8988T (cell line): ENCODE measurements at regions not wholly inside any gene's neighbourhood (a gene's known extent, or its start where the extent isn't known, plus 50 kb on each side); places are given as distances from the start of the nearest gene placed in this dataset.

Source experiments
- DNase-seq: peaks from one replicate; pipeline ENCODE4 v3.0.0; 2011

GRCh38 chrX:124529786-124530185 is 183.4 kb downstream of the SH2D1A start:
- no peak for DNase-seq

GRCh38 chrX:124530803-124531202 is 184.4 kb downstream of the SH2D1A start:
- DNase-seq: no peak

- no peak for DNase-seq
Measured at GRCh38 chrX:124534536-124534935, 188.2 kb downstream of the SH2D1A start.

GRCh38 chrX:124540474-124540873 is 194.1 kb downstream of the SH2D1A start:
- no peak for DNase-seq

- no peak for DNase-seq
Measured at GRCh38 chrX:124548571-124548970, 202.2 kb downstream of the SH2D1A start.

- DNase-seq: peak; percentile 11
Measured at GRCh38 chrX:124555036-124555595, 208.8 kb downstream of the SH2D1A start.

GRCh38 chrX:124557976-124558375 is 211.6 kb downstream of the SH2D1A start:
- DNase-seq: no peak

GRCh38 chrX:124573468-124573867 is 227.1 kb downstream of the SH2D1A start:
- no peak for DNase-seq

GRCh38 chrX:124592744-124593143 is 246.4 kb downstream of the SH2D1A start:
- no peak for DNase-seq

GRCh38 chrX:124594017-124594651 is 247.8 kb downstream of the SH2D1A start:
- DNase-seq: no peak

GRCh38 chrX:124605511-124605910 is 259.1 kb downstream of the SH2D1A start:
- no peak for DNase-seq

- DNase-seq: no peak
Measured at GRCh38 chrX:124606724-124607123, 260.4 kb downstream of the SH2D1A start.

- no peak for DNase-seq
Measured at GRCh38 chrX:124619710-124620109, 273.3 kb downstream of the SH2D1A start.

- DNase-seq: no peak
Measured at GRCh38 chrX:124634363-124634762, 288.0 kb downstream of the SH2D1A start.

GRCh38 chrX:124641737-124642491 is 295.6 kb downstream of the SH2D1A start:
- DNase-seq: no peak

GRCh38 chrX:124646403-124646802 is 300.0 kb downstream of the SH2D1A start:
- no peak for DNase-seq

GRCh38 chrX:124651031-124651430 is 304.7 kb downstream of the SH2D1A start:
- no peak for DNase-seq

- no peak for DNase-seq
Measured at GRCh38 chrX:124665621-124666400, 319.4 kb downstream of the SH2D1A start.

- no peak for DNase-seq
Measured at GRCh38 chrX:124679199-124679598, 332.8 kb downstream of the SH2D1A start.

GRCh38 chrX:124680287-124680686 is 333.9 kb downstream of the SH2D1A start:
- no peak for DNase-seq

GRCh38 chrX:124690495-124690894 is 344.1 kb downstream of the SH2D1A start:
- no peak for DNase-seq

GRCh38 chrX:124699876-124700275 is 353.5 kb downstream of the SH2D1A start:
- no peak for DNase-seq

GRCh38 chrX:124717537-124717936 is 371.2 kb downstream of the SH2D1A start:
- DNase-seq: no peak

GRCh38 chrX:124719060-124719459 is 372.7 kb downstream of the SH2D1A start:
- DNase-seq: no peak
